Neural cell (in vitro differentiated cells): ENCODE measurements at regions not wholly inside any gene's neighbourhood (a gene's known extent, or its start where the extent isn't known, plus 50 kb on each side); places are given as distances from the start of the nearest gene placed in this dataset.
"Not testable (repeated sequence)": the region's sequence is repeated elsewhere in the genome, so short reads cannot be mapped to it uniquely, and the experiment has no call there.

Experiments
- H2AFZ ChIP-seq: fragments of 200-600, 300-800 bp; sonication (generic), shearing (Covaris generic); 2 replicates; pipeline ENCODE4 v1.6.0; 2014; ENCODE audit warnings: low read depth, mild to moderate bottlenecking, antibody characterized with exemption, low read length, moderate library complexity
- H3F3A ChIP-seq: fragments of 200-600 bp; shearing (Covaris generic); 2 replicates; pipeline ENCODE4 v1.6.1; 2016; ENCODE audit warnings: mild to moderate bottlenecking, moderate library complexity, mixed read lengths, antibody characterized with exemption, low read length; ENCODE audit not compliant: insufficient read depth, poor library complexity, severe bottlenecking
- H3K27ac ChIP-seq: fragments of 200-600, 300-800 bp; sonication (generic), shearing (Covaris generic); 2 replicates; pipeline ENCODE4 v1.5.1; 2014; ENCODE audit warnings: mild to moderate bottlenecking, low read length, moderate library complexity
- H3K27me3 ChIP-seq: fragments of 300-800, 200-600 bp; sonication (generic), shearing (Covaris generic); 2 replicates; pipeline ENCODE4 v1.6.0; 2014; ENCODE audit warnings: mild to moderate bottlenecking, low read depth, low read length, moderate library complexity; ENCODE audit not compliant: insufficient read depth
- H3K36me3 ChIP-seq: fragments of 300-800, 200-600 bp; sonication (generic), shearing (Covaris generic); 2 replicates; pipeline ENCODE4 v1.5.1; 2014; ENCODE audit warnings: mild to moderate bottlenecking, antibody characterized with exemption, low read length, moderate library complexity; ENCODE audit not compliant: insufficient read depth
- H3K4me2 ChIP-seq: fragments of 300-800, 200-600 bp; sonication (generic), shearing (Covaris generic); 2 replicates; pipeline ENCODE4 v1.6.0; 2014; ENCODE audit warnings: mild to moderate bottlenecking, low read length
- H3K4me3 ChIP-seq: fragments of 300-800, 200-600 bp; sonication (generic), shearing (Covaris generic); 2 replicates; pipeline ENCODE4 v1.5.1; 2014; ENCODE audit warnings: mild to moderate bottlenecking, low read length, moderate library complexity
- H3K79me2 ChIP-seq: fragments of 200-600 bp; shearing (Covaris generic); replicated peaks from 2 replicates; pipeline ENCODE4 v1.6.0; 2014; ENCODE audit warnings: mild to moderate bottlenecking, low read length, moderate library complexity; ENCODE audit not compliant: insufficient read depth
- H3K9ac ChIP-seq: fragments of 300-800, 200-600 bp; sonication (generic), shearing (Covaris generic); 2 replicates; pipeline ENCODE4 v1.6.1; 2016; ENCODE audit warnings: mild to moderate bottlenecking, low read length, mixed read lengths
- H3K9me2 ChIP-seq: fragments of 200-600 bp; shearing (Covaris generic); 2 replicates; pipeline ENCODE4 v1.6.1; 2016; ENCODE audit warnings: mild to moderate bottlenecking, low read length, mixed read lengths; ENCODE audit not compliant: insufficient read depth
- H3K9me3 ChIP-seq: fragments of 200-600, 300-800 bp; sonication (generic), shearing (Covaris generic); 2 replicates; pipeline ENCODE4 v1.6.1; 2016; ENCODE audit warnings: mild to moderate bottlenecking, mixed run types, low read length, moderate library complexity, mixed read lengths
- H4K20me1 ChIP-seq: fragments of 200-600 bp; shearing (Covaris generic); 2 replicates; pipeline ENCODE4 v1.6.1; 2016; ENCODE audit warnings: mild to moderate bottlenecking, mixed run types; ENCODE audit not compliant: insufficient read depth
- EP300 ChIP-seq: fragments of 450-650 bp; conservative IDR thresholded peaks from 2 replicates; pipeline ENCODE4 v1.6.1; 2014; ENCODE audit warnings: antibody characterized with exemption, mild to moderate bottlenecking, moderate library complexity; ENCODE audit not compliant: poor library complexity, severe bottlenecking
- MXI1 ChIP-seq: fragments of 450-650 bp; conservative IDR thresholded peaks from 2 replicates; pipeline ENCODE4 v1.6.1; 2014; ENCODE audit warnings: antibody characterized with exemption, mild to moderate bottlenecking; ENCODE audit not compliant: poor library complexity, severe bottlenecking
- POLR2AphosphoS5 ChIP-seq: IDR thresholded peaks from 2 replicates; pipeline ENCODE4 v1.6.1; 2012
- RAD21 ChIP-seq: fragments of 450-650 bp; conservative IDR thresholded peaks from 2 replicates; pipeline ENCODE4 v1.6.1; 2014; ENCODE audit warnings: antibody characterized with exemption, mild to moderate bottlenecking, moderate library complexity
- SMC3 ChIP-seq: fragments of 450-650 bp; conservative IDR thresholded peaks from 2 replicates; pipeline ENCODE4 v1.6.1; 2014; ENCODE audit warnings: antibody characterized with exemption, mild to moderate bottlenecking, moderate library complexity; ENCODE audit not compliant: poor library complexity
- TAF1 ChIP-seq: IDR thresholded peaks from 2 replicates; pipeline ENCODE4 v1.6.1; 2012; ENCODE audit warnings: low read depth
- TF ChIP-seq, protein P1 (sequence below): IDR thresholded peaks from 2 replicates; pipeline ENCODE4 v1.6.1; 2012; ENCODE audit warnings: borderline replicate concordance
- TF ChIP-seq, protein P2 (sequence below): fragments of 450-650 bp; IDR thresholded peaks from 2 replicates; pipeline ENCODE4 v1.5.1; 2014; ENCODE audit warnings: antibody characterized with exemption, mild to moderate bottlenecking, moderate library complexity; ENCODE audit not compliant: poor library complexity, severe bottlenecking

DNA sequence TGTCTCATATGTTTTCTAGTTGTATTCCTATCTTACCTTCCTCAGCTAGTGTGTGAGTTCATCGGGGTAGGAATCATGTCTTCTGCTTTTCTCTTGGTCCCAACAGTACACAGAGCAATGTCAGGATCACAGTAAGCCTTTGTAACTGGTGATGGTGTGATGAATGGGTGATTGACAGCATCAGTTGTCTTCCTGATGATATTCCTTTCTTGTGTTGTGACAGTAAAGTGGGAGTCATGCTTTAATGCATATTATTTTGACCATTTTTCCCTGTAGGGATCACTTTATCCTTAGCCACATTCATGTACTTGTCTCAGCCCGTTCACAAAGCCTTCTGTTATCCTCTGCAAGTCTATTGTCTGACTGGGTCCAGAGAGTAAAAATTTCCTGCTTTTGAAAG is 501.7 kb downstream of the UTRN start:
- H3K79me2 ChIP-seq = no peaks in the 10 kb centered on the region
- H3K27ac ChIP-seq = peak overlapping the region; percentile 54
- peak overlapping the region; percentile 36 for H3K4me3 ChIP-seq
- H3F3A ChIP-seq = peaks cover 6% of the 10 kb centered on the region
- no peak overlapping the region for H2AFZ ChIP-seq
- peak overlapping the region; percentile 21 for H3K4me2 ChIP-seq
- H3K9me3 ChIP-seq = no peaks in the 10 kb centered on the region
- no peak overlapping the region for H3K9ac ChIP-seq
- TF ChIP-seq RAD21 = peak; percentile 28
- peak; percentile 100 for TF ChIP-seq POLR2AphosphoS5
- TF ChIP-seq, protein P1, sequence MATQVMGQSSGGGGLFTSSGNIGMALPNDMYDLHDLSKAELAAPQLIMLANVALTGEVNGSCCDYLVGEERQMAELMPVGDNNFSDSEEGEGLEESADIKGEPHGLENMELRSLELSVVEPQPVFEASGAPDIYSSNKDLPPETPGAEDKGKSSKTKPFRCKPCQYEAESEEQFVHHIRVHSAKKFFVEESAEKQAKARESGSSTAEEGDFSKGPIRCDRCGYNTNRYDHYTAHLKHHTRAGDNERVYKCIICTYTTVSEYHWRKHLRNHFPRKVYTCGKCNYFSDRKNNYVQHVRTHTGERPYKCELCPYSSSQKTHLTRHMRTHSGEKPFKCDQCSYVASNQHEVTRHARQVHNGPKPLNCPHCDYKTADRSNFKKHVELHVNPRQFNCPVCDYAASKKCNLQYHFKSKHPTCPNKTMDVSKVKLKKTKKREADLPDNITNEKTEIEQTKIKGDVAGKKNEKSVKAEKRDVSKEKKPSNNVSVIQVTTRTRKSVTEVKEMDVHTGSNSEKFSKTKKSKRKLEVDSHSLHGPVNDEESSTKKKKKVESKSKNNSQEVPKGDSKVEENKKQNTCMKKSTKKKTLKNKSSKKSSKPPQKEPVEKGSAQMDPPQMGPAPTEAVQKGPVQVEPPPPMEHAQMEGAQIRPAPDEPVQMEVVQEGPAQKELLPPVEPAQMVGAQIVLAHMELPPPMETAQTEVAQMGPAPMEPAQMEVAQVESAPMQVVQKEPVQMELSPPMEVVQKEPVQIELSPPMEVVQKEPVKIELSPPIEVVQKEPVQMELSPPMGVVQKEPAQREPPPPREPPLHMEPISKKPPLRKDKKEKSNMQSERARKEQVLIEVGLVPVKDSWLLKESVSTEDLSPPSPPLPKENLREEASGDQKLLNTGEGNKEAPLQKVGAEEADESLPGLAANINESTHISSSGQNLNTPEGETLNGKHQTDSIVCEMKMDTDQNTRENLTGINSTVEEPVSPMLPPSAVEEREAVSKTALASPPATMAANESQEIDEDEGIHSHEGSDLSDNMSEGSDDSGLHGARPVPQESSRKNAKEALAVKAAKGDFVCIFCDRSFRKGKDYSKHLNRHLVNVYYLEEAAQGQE = peak; percentile 100
- TF ChIP-seq, protein P2, sequence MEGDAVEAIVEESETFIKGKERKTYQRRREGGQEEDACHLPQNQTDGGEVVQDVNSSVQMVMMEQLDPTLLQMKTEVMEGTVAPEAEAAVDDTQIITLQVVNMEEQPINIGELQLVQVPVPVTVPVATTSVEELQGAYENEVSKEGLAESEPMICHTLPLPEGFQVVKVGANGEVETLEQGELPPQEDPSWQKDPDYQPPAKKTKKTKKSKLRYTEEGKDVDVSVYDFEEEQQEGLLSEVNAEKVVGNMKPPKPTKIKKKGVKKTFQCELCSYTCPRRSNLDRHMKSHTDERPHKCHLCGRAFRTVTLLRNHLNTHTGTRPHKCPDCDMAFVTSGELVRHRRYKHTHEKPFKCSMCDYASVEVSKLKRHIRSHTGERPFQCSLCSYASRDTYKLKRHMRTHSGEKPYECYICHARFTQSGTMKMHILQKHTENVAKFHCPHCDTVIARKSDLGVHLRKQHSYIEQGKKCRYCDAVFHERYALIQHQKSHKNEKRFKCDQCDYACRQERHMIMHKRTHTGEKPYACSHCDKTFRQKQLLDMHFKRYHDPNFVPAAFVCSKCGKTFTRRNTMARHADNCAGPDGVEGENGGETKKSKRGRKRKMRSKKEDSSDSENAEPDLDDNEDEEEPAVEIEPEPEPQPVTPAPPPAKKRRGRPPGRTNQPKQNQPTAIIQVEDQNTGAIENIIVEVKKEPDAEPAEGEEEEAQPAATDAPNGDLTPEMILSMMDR = no peak
- TF ChIP-seq EP300 = peak; percentile 99
- TF ChIP-seq MXI1 = no peak
- no peak for TF ChIP-seq SMC3
- no peaks in the 10 kb centered on the region for H3K9me2 ChIP-seq
- H3K27me3 ChIP-seq = no peaks in the 10 kb centered on the region
- no peaks in the 10 kb centered on the region for H3K36me3 ChIP-seq
- no peaks in the 10 kb centered on the region for H4K20me1 ChIP-seq

DNA sequence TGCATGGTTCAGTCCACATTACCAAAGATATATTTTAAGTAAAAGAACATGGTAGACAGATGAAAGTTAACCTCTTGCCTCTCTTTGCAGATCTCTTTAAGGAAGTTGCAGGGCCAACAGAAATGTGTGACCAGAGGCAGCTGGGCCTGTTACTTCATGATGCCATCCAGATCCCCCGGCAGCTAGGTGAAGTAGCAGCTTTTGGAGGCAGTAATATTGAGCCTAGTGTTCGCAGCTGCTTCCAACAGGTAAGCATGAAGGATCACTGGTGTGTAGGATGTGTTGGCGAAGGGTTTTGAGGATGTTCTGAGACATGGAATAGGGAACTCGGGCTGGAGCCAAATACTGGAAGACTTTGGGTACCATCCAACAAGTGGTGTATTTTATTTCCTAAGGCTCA is 508.6 kb downstream of the UTRN start:
- Histone ChIP-seq H4K20me1 (no peaks in the 10 kb centered on the region), H3K36me3 (no peaks in the 10 kb centered on the region), H3K79me2 (no peaks in the 10 kb centered on the region), H3K9me2 (no peaks in the 10 kb centered on the region), H3K4me2 (no peak overlapping the region), H3K9ac (no peak overlapping the region), H2AFZ (no peak overlapping the region), H3F3A (no peaks in the 10 kb centered on the region), H3K4me3 (no peak overlapping the region), H3K27ac (no peak overlapping the region), H3K9me3 (no peaks in the 10 kb centered on the region), H3K27me3 (no peaks in the 10 kb centered on the region)
- TF ChIP-seq POLR2AphosphoS5 (no peak), TAF1 (no peak), EP300 (no peak), SMC3 (no peak), RAD21 (no peak), MXI1 (no peak)
- TF ChIP-seq, protein P2 = no peak

DNA sequence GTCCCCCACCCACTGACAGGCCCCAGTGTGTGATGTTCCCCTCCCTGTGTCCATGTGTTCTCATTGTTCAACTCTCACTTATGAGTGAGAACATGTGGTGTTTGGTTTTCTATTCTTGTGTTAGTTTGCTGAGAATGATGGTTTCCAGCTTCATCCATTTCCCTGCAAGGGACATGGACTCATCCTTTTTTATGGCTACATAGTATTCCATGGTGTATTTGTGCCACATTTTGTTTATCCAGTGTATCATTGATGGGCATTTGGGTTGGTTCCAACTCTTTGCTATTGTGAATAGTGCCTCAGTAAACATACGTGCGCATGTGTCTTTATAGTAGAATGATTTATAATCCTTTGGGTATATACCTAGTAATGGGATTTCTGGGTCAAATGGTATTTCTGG is 509.9 kb downstream of the UTRN start:
- not testable (repeated sequence) for H3K4me3 ChIP-seq, H3K4me2 ChIP-seq, H3K27ac ChIP-seq, H3K36me3 ChIP-seq, H3K9me2 ChIP-seq, H3K9ac ChIP-seq, H3K27me3 ChIP-seq, H4K20me1 ChIP-seq, H2AFZ ChIP-seq, H3K9me3 ChIP-seq, H3K79me2 ChIP-seq, H3F3A ChIP-seq
